Memory B cell (primary cell): ENCODE measurements at regions not wholly inside any gene's neighbourhood (a gene's known extent, or its start where the extent isn't known, plus 50 kb on each side); places are given as distances from the start of the nearest gene placed in this dataset.

Experiments
- ATAC-seq: fragments of 150-1000 bp; cut with Tn5 transposase; 2 replicates; pipeline ENCODE4 v1.10.0; 2021; ENCODE audit warnings: low read depth, mild to moderate bottlenecking, moderate library complexity
- DNase-seq, 2 donors: peaks; one replicate each; pipeline ENCODE4 v3.0.0; 2022; ENCODE audit warnings: low spot score in 2 of 2
- H3K27ac Mint-ChIP-seq: one replicate; pipeline ENCODE4 v1.8.0; 2022; ENCODE audit warnings: mild to moderate bottlenecking, moderate library complexity, mixed read lengths
- H3K27me3 Mint-ChIP-seq: one replicate; pipeline ENCODE4 v1.8.0; 2022; ENCODE audit warnings: mixed read lengths
- H3K36me3 Mint-ChIP-seq: one replicate; pipeline ENCODE4 v1.8.0; 2022; ENCODE audit warnings: mild to moderate bottlenecking, mixed read lengths
- H3K4me1 Mint-ChIP-seq: one replicate; pipeline ENCODE4 v1.8.0; 2022; ENCODE audit warnings: mixed read lengths
- H3K4me3 Mint-ChIP-seq: one replicate; pipeline ENCODE4 v1.8.0; 2022; ENCODE audit warnings: mild to moderate bottlenecking, moderate library complexity, mixed read lengths
- H3K9me3 Mint-ChIP-seq: one replicate; pipeline ENCODE4 v1.8.0; 2022; ENCODE audit warnings: mixed read lengths

DNA sequence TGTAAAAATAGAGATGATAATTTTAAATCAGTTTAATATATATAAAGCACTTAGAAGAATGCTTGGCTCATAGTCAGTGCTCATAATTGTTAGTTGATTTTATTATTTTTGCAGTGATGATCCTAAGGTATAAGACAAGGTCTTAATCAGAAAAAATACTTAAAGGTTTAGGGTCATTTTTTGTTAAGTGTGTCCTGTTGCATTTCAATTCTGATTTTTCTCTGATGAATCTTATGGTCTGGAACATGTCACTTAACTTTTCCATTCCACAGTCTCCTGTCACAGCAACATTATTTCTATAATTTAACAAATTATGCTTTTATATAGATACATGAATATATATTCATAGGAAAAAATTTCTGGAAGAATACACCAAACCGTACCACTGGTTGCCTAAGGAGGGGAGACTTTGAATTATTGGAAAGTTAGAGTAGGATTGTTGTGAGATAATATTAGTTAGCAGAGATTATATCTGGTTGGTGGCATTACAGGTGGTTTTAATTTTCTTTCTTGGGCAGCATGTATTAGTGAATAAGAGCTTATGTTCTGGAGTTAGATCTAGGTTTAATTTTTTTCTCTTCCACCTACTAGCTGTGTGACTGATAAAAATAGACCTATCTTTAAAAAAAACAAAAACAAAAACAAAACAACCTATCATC is 188.7 kb downstream of the TANC2 start:
- Mint-ChIP-seq H3K27ac (no peak overlapping the region), H3K4me3 (no peak overlapping the region), H3K4me1 (peaks cover 9% of the 10 kb centered on the region)

DNA sequence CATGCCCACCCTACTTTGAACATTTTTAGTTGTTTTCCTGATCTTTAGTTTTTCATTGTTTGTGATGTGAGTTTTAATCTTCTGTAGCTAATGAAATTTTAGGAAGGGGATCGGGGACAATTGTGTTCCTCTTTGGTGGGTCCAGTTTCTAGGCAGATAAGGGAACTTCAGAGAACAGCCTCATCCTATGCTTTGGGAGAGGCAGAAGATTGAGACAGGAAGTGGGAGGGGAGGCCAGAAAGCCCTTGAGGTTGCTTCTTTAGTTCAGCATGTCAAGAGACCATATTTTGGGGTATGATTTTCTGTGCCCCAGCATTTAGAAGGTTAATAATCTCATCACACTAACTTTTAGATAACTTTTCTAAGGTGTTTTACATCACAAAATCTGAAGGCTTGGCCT is 191.0 kb downstream of the TANC2 start:
- Mint-ChIP-seq H3K27me3 (no peaks in the 10 kb centered on the region), H3K4me1 (peaks cover 5% of the 10 kb centered on the region), H3K36me3 (no peaks in the 10 kb centered on the region), H3K9me3 (no peaks in the 10 kb centered on the region), H3K4me3 (no peak overlapping the region), H3K27ac (no peak overlapping the region)
- DNase-seq (no peak), ATAC-seq (no peak)

More for the DNA sequence above, 188.7 kb downstream of the TANC2 start:
- ATAC-seq, result no peak
- no peak for DNase-seq
- Mint-ChIP-seq H3K36me3 (peaks cover 3% of the 10 kb centered on the region), H3K27me3 (no peaks in the 10 kb centered on the region), H3K9me3 (no peaks in the 10 kb centered on the region)

DNA sequence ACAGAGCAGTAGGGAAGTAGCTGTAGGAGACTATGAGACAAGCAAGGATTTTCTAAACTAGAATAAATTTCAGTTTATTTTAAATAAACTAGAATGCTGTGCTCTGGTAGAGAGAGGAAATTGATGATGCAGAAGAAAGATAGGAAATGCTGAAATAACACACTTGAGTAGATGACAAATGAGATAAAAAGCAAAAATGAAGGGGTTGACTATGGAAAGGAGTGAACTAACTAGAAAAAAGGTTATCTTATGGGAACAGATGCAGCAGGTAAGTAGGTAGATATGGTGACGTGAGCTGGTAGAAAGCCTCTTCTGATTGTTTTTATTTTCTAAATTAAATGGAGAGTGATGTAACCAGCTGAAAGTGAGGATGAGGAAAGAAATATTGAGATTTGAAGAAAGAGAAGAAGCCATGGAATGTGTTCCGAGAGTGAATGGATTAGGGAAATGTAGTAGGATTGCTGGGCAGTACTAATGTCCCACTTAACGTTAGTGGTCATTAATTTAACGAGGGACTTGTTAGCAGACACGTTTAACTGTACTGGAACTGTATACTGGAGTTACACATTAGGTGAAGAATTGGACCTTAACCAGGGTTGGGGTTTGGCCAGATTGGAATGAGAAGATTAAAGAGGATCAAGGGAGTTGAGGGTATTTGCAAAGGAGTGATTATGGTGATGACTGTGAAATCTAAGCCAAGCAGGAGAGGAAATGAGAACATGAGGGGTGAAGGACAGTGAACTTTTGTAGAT is 196.5 kb downstream of the TANC2 start:
- Mint-ChIP-seq H3K9me3 (no peaks in the 10 kb centered on the region), H3K27me3 (peaks cover 2% of the 10 kb centered on the region), H3K4me1 (peaks cover 2% of the 10 kb centered on the region), H3K36me3 (no peaks in the 10 kb centered on the region), H3K27ac (no peak overlapping the region), H3K4me3 (no peak overlapping the region)
- ATAC-seq, result no peak
- no peak for DNase-seq

DNA sequence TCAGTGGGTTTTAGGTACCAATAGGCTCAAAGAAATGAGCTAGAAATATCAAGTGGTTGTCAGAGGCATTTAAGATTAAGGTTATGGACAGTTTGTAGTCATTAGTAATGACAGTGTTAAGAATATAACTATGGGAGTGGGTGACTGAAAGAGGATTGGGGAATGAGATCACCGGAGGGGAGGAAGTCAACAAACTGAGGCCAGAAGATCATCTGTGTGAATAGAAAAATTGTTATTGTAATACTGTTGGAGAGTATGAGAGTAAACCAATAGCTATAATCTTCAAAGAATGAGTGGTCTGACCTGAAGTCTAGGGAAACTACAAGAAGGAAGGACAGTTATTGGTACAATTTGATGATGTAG is 197.1 kb downstream of the TANC2 start:
- DNase-seq, result no peak
- Mint-ChIP-seq H3K4me1 (peaks cover 2% of the 10 kb centered on the region), H3K4me3 (no peak overlapping the region), H3K36me3 (no peaks in the 10 kb centered on the region), H3K27me3 (peaks cover 2% of the 10 kb centered on the region), H3K27ac (no peak overlapping the region), H3K9me3 (no peaks in the 10 kb centered on the region)
- ATAC-seq, result no peak

DNA sequence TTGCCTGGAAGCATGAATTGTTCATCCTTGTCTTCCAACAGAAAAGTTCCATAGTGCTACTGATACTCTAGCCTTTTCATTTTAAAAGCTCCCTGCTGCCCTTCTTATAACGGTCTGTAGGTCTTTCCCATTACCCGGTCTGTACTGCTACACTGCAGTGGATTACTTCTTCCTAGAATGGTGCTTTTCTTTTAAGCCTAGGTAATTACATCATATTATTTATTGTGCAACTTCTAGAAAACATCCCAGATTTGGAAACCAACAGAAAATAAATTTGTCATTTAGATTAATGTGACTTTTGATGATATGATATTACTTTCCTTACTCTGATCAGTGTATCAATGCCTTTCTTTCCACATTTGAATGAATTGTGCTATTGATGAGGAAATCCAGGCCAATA is 199.4 kb downstream of the TANC2 start:
- DNase-seq (no peak), ATAC-seq (no peak)
- no peaks in the 10 kb centered on the region for H3K36me3 Mint-ChIP-seq
- H3K27ac Mint-ChIP-seq, result no peak overlapping the region
- no peaks in the 10 kb centered on the region for H3K9me3 Mint-ChIP-seq
- H3K27me3 Mint-ChIP-seq, result peaks cover 2% of the 10 kb centered on the region
- no peak overlapping the region for H3K4me3 Mint-ChIP-seq
- peaks cover 2% of the 10 kb centered on the region for H3K4me1 Mint-ChIP-seq

DNA sequence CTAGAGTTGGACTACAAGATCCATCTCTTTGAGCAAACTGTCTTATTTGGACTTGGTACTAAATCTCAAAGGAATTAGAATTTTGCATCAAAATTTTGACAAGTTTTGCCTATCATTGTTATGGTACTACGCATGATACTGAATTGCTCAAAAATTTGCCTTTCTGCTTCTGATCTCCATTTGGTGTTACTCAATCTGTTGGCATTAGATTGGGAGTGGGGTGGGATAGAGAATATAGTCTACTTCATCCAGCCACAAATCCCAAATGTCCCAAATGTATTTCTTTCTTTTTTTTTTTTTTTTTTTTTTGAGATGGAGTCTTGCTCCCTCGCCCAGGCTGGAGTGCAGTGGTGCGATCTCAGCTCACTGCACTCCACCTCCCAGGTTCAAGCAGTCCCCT is 204.8 kb downstream of the TANC2 start:
- H3K27me3 Mint-ChIP-seq, result peaks cover 2% of the 10 kb centered on the region
- ATAC-seq (no peak), DNase-seq (no peak)
- H3K4me1 Mint-ChIP-seq, result peaks cover 2% of the 10 kb centered on the region
- no peaks in the 10 kb centered on the region for H3K36me3 Mint-ChIP-seq
- no peak overlapping the region for H3K4me3 Mint-ChIP-seq
- no peaks in the 10 kb centered on the region for H3K9me3 Mint-ChIP-seq
- no peak overlapping the region for H3K27ac Mint-ChIP-seq

DNA sequence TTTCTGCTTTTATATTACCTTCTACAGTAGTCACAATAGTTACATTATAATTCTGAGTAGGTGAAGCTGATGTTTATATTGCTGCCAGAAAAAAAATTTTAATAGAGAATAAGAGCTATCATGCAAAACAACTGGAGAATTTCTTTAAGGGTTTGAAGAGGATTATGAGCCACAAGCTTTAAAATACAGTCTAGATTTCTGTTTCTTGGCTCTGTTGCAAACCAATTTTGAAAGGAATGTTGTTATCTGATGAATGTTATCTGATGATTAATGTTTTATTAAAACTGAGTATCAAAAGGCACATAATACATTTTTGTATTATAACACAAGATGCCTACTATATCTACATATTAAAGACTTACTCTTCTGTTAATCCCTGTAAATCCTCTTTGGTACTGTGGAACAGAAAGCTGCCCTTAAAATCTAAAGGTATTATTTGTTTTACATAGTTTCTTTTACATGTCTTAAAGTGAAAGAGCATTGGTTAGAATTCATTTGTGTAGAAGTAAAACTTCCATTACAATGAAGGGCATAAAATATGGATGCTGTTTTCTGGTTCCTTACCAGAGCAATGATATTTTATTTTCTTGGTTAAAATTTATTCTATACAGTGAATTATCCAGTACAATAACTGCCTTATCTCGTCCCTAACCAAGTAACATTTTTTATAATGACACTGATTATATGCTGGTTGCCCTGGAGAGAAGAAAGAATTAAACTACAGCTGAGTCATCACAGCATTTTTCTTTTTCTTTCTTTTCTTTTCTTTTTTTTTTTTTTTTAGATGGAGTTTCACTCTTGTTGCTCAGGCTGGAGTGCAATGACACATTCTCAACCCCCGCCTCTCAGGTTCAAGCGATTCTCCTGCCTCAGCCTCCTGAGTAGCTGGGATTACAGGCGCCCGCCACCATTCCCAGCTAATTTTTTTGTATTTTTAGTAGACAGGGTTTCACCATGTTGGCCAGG is 205.7 kb downstream of the TANC2 start:
- DNase-seq (no peak), ATAC-seq (no peak)
- Mint-ChIP-seq H3K4me3 (no peak overlapping the region), H3K27ac (no peak overlapping the region), H3K36me3 (no peaks in the 10 kb centered on the region), H3K4me1 (peaks cover under 1% of the 10 kb centered on the region), H3K9me3 (no peaks in the 10 kb centered on the region), H3K27me3 (peaks cover under 1% of the 10 kb centered on the region)

DNA sequence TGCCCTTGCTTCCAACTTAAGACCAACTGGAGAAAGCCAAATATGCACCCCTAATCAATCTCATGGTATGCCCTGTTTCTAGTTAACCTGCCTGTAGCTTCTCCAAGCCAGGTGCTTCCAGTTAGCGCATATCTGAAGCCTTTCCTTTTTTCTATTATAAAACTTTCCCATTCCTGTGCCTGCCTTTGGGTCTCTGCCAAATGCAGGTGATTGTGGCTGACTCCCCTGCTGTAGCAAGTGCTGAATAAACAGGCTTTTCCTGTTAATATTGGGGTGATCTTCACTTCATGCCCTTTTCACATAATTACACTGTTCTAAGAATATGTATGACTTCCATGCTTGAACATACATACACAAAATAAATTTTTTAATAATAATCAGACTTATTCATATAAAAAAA is 207.4 kb downstream of the TANC2 start:
- ATAC-seq, result no peak
- H3K36me3 Mint-ChIP-seq, result no peaks in the 10 kb centered on the region
- no peak for DNase-seq
- H3K9me3 Mint-ChIP-seq, result no peaks in the 10 kb centered on the region
- no peaks in the 10 kb centered on the region for H3K4me1 Mint-ChIP-seq
- no peaks in the 10 kb centered on the region for H3K27me3 Mint-ChIP-seq
- H3K27ac Mint-ChIP-seq, result no peak overlapping the region
- H3K4me3 Mint-ChIP-seq, result no peak overlapping the region

DNA sequence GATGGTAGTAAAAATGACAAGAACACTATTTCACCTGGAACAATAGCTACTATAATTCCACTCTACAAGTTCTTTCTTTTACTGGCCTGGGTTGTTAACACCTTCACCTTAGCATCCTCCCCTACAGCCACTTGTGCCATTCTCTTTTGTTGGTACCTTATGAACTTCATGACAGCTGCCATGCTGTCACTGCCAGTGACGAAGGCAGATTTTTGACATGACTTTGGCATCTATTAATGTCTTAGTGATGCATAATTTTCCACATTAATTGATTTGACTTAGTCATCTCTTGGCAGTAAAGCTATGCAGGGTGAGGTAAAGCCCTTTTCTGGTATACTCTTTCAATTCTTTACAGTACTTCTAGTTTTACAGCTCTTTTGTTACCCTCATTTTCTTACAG is 207.9 kb downstream of the TANC2 start:
- Mint-ChIP-seq H3K27me3 (no peaks in the 10 kb centered on the region), H3K9me3 (no peaks in the 10 kb centered on the region), H3K4me3 (no peak overlapping the region), H3K4me1 (no peaks in the 10 kb centered on the region), H3K36me3 (no peaks in the 10 kb centered on the region), H3K27ac (no peak overlapping the region)
- DNase-seq (no peak), ATAC-seq (no peak)

DNA sequence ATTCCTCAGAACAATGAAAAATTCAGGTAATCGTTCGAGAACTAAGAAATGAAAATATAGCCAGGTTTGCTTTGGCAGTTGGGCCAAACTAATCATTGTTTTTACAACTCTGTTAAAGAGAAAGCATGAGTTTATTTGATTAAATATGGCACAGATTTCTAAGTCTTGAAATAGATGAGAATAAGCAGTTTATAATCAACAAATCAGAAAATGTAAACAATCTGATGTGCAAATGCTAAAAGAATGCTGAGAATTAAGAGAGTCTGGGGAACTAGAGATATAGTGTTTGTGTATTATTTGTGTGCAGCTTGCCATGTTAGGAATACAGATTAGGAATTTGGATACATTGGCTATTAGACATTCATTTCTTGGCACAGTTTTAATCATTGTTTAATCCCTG is 212.5 kb downstream of the TANC2 start:
- ATAC-seq, result no peak
- H3K4me1 Mint-ChIP-seq, result no peaks in the 10 kb centered on the region
- peaks cover 4% of the 10 kb centered on the region for H3K36me3 Mint-ChIP-seq
- H3K9me3 Mint-ChIP-seq, result peaks cover 1% of the 10 kb centered on the region
- no peaks in the 10 kb centered on the region for H3K27me3 Mint-ChIP-seq
- no peak overlapping the region for H3K4me3 Mint-ChIP-seq
- H3K27ac Mint-ChIP-seq, result no peak overlapping the region
- no peak for DNase-seq

DNA sequence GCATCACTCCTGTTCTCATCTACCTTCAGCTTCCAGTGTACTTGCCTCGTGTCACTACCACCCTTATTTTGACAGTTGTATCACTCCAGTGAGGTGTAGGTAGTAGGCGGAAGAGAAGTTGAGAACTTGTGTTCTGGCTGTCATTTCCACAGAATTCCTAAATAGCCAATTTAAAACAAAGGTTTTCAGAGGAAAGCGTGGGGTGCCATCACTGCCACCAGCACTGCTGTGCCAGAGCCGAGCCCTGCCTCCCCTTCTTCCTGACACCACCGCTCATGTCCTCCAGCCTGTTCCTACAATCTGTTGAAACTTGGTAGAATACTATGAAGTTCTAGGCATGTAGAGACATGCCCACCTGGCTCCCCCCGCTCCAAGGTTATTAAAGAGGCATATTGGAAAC is 215.8 kb downstream of the TANC2 start:
- H3K9me3 Mint-ChIP-seq, result peaks cover 1% of the 10 kb centered on the region
- H3K4me3 Mint-ChIP-seq, result no peak overlapping the region
- peaks cover 4% of the 10 kb centered on the region for H3K36me3 Mint-ChIP-seq
- no peaks in the 10 kb centered on the region for H3K27me3 Mint-ChIP-seq
- H3K27ac Mint-ChIP-seq, result no peak overlapping the region
- no peak for DNase-seq
- H3K4me1 Mint-ChIP-seq, result peaks cover 5% of the 10 kb centered on the region
- no peak for ATAC-seq

DNA sequence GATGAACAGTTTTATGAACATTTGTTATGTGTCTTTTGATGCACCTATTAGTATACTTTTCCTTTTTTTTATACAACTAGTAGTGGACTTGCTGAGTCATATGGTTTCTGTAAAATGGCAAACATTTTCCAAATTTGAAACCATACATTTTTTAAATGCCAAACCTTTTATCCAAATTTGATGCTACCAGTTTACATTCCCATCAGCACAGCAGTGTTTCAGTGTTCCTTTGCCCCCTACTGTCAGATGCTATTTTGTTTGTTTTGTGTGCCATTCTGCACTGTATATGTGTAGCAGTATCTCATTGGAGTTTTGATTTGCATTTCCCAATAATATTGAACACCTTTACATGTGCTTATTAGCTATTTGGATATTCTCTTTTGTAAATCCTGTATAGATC is 219.4 kb downstream of the TANC2 start:
- no peak overlapping the region for H3K4me3 Mint-ChIP-seq
- peaks cover 13% of the 10 kb centered on the region for H3K4me1 Mint-ChIP-seq
- H3K27ac Mint-ChIP-seq, result peak overlapping the region; percentile 54
- peaks cover 4% of the 10 kb centered on the region for H3K9me3 Mint-ChIP-seq
- no peak for ATAC-seq
- no peak for DNase-seq
- H3K36me3 Mint-ChIP-seq, result peaks cover 11% of the 10 kb centered on the region
- no peaks in the 10 kb centered on the region for H3K27me3 Mint-ChIP-seq

DNA sequence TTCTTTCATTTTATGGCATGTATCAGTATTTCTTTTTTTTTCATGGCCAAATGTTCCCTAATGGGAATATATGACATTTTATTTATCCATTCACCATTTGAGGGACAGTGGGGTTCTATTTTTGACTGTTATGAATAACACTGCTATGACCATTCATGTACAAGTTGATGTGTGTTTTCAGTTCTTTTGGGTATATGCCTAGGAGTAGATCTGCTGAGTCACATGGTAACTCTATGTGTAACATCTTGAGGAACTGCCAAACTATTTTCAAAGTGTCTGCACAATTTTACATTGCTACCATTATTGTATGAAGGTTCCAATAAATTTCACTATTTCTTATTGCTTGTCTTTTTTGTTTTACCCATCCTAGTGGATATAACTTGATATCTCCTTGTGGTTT is 223.0 kb downstream of the TANC2 start:
- H3K9me3 Mint-ChIP-seq, result peaks cover 3% of the 10 kb centered on the region
- ATAC-seq, result no peak
- no peak overlapping the region for H3K27ac Mint-ChIP-seq
- DNase-seq, result no peak
- peaks cover 7% of the 10 kb centered on the region for H3K36me3 Mint-ChIP-seq
- no peak overlapping the region for H3K4me3 Mint-ChIP-seq
- H3K4me1 Mint-ChIP-seq, result peaks cover 32% of the 10 kb centered on the region
- no peaks in the 10 kb centered on the region for H3K27me3 Mint-ChIP-seq

DNA sequence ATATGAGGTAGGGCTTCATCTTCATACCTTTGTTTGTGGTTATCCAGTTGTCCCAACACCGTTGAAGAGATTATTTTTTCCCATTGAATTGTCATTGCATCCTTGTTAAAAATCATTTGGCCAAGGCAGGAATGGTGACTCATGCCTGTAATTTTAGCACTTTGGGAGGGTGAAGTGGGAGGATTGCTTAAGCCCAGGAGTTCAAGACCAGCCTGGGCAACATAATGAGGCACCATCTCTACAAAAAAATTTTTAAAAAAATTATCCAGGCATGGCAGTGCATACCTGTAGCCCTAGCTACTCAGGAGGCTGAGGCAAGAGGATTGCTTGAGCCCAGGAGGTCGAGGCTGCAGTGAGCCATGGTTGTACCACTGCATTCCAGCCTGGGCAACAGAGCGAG is 223.9 kb downstream of the TANC2 start:
- peaks cover 32% of the 10 kb centered on the region for H3K4me1 Mint-ChIP-seq
- peaks cover 7% of the 10 kb centered on the region for H3K36me3 Mint-ChIP-seq
- H3K4me3 Mint-ChIP-seq, result no peak overlapping the region
- no peaks in the 10 kb centered on the region for H3K27me3 Mint-ChIP-seq
- H3K27ac Mint-ChIP-seq, result no peak overlapping the region
- ATAC-seq, result no peak
- DNase-seq, result no peak
- H3K9me3 Mint-ChIP-seq, result peaks cover 3% of the 10 kb centered on the region
